Urothelium cell line (cell line): ENCODE measurements at regions not wholly inside any gene's neighbourhood (a gene's known extent, or its start where the extent isn't known, plus 50 kb on each side); places are given as distances from the start of the nearest gene placed in this dataset.

ENCODE experiments used
- DNase-seq: peaks from one replicate; pipeline ENCODE4 v3.0.0; 2011; ENCODE audit warnings: low spot score, mixed read lengths
- FAIRE-seq: peaks from 2 replicates; lab custom pipeline; 2011; peaks lifted over from hg19 to GRCh38; lab: Jason Lieb, UNC

GRCh38 chr15:62619526-62619925 lies 423.0 kb upstream of the TPM1 start:
- DNase-seq (no peak), FAIRE-seq (peak; percentile 80)

GRCh38 chr15:62622775-62623174 lies 419.8 kb upstream of the TPM1 start:
- peak; percentile 66 for FAIRE-seq
- no peak for DNase-seq

- DNase-seq (no peak), FAIRE-seq (peak; percentile 68)
Observed at GRCh38 chr15:62624547-62625378, 417.8 kb upstream of the TPM1 start.

DNA sequence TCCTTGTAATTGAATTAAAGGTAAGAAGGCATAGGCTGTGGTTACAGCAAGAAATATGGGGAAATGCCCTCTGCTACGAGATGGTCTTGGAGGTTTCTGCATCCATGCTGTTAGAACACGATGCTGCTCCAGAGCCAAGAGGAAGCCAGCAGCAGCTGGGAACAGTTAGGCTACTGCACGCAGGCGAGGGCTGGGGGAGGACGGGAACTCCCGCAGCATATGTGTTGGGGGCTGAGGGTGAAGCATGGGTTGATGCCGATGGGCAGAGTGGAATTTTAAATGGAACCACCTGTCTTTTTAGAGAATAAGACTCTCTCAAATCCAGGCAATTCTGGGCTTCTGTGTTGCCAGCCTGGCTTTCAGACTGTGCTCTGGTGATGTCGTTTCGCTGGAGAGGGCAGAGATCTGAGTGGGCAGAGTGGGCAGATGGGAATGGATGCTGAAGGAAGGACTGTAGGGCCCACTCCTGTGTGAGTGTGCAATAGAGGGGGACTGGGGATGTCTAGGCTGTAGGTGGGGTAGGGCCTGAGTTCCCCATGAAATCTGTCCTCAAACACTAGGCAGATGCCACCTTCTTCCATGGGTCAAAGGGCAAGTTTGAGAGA lies 417.0 kb upstream of the TPM1 start:
- DNase-seq (no peak), FAIRE-seq (peak; percentile 63)

GRCh38 chr15:62626903-62627302 lies 415.6 kb upstream of the TPM1 start:
- FAIRE-seq, result no peak
- no peak for DNase-seq

GRCh38 chr15:62631076-62631724 lies 411.3 kb upstream of the TPM1 start:
- no peak for FAIRE-seq

DNA sequence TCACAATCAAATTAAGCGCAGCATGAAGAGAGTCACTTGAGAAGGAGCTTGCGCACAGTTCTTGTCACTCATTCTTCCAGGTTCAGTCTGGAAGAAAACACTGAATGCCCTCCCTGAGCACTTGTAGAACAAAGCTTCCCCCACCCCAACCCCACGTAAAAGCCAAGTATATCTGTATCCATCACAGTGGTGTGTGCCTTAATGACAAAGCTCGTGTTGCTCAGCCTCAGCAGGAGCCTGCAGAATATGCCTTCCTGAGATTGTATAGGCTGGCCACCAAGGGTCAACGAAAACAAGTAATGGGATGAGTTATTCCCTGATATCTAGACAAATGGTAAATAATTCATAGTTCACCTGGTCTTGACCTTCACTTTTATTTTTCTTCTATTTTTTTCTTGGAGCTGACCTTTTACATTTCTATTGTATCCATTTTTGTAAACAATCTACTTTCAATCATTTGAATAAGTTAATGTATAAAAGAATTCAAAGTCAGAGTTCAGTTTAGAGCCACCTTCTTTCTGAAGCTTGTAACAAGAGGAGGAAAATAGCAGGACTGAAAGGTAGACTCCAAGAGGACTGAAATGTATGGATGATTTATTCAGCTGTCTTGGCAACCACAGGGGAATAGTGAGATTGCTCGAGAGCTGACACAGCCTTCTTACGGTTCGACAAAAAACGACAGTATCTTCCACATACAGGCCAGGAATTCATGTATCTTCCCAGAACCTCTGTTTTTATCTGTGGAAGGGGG lies 405.5 kb upstream of the TPM1 start:
- DNase-seq (no peak), FAIRE-seq (no peak)

More at GRCh38 chr15:62631076-62631724, 411.3 kb upstream of the TPM1 start:
- no peak for DNase-seq

GRCh38 chr15:62637574-62637897 lies 405.0 kb upstream of the TPM1 start:
- DNase-seq (no peak), FAIRE-seq (no peak)

GRCh38 chr15:62637950-62638619 lies 404.5 kb upstream of the TPM1 start:
- DNase-seq (no peak), FAIRE-seq (no peak)

DNA sequence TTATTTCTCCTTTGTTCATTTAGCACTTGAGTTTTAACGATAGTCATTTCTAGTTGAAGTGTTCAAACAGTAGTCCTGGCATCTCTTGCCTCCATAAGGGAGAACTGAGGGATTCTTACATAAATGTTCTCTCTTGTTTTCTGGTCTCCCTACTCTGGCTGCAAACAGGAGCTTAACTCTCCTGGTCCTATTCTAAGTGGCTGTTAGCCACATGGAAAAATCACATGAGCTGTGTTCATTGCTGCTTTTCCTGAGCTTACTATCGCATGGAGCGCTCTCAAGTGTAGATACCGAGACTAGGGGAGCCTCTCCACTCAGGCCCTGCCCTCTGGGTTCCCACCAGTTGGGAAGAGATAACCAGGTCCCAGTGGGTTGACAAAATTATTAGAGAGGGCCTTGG lies 403.1 kb upstream of the TPM1 start:
- FAIRE-seq (no peak), DNase-seq (no peak)

DNA sequence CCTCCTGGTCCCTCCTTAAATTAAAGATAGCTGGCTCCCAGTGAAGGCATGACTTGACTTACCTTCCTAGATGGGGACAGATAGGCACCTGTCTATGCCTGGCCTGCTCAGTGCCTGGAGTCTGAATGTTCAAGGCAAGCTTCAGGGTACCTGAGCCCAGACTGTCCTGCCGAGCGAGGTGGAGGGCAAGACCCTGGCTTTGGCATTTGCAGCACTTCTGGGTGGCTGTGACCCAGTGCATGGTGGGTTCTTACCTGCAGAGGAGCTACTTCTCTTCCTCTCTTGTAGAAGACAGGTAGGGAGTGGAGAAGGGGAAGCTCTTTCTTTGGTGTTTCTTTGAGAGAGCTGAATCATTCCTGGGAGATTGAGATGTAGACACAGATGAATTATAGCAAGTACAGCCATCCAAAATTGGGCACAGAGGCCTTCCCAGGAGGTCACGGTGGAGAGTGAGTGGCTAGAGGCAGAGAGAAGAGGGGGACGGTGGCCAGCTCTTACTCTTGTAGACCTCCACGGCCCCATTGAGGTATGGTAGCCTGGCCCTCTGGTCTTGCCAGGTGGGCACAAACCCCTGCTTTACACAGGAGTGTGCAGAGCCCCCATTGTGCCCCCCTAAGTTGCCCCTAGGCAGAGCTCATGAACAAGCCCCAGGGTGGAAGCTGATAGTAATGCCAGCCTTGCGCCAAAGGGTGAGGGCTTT lies 402.5 kb upstream of the TPM1 start:
- DNase-seq (no peak), FAIRE-seq (no peak)

- DNase-seq (no peak), FAIRE-seq (no peak)
Observed at GRCh38 chr15:62641825-62642224, 400.7 kb upstream of the TPM1 start.

DNA sequence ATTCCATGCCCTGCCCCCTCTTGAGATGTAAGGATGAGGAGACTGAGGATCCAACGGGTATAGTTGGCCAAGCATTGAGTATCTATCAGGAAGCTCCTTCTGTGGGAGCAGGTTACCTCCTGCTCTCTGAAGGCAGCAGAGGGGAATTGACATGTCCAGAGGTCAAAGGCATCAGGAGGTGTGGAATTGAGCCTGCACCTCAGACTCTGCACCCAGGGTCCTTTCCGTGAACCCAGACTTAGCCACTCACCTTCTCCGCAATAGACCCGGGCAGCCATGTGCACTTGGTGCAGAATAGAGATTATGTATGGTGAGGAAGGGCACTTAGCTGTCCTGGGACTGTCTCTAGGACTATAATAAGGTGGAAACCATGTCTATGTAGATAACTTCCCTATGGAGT lies 399.0 kb upstream of the TPM1 start:
- DNase-seq, result no peak
- peak; percentile 17 for FAIRE-seq

DNA sequence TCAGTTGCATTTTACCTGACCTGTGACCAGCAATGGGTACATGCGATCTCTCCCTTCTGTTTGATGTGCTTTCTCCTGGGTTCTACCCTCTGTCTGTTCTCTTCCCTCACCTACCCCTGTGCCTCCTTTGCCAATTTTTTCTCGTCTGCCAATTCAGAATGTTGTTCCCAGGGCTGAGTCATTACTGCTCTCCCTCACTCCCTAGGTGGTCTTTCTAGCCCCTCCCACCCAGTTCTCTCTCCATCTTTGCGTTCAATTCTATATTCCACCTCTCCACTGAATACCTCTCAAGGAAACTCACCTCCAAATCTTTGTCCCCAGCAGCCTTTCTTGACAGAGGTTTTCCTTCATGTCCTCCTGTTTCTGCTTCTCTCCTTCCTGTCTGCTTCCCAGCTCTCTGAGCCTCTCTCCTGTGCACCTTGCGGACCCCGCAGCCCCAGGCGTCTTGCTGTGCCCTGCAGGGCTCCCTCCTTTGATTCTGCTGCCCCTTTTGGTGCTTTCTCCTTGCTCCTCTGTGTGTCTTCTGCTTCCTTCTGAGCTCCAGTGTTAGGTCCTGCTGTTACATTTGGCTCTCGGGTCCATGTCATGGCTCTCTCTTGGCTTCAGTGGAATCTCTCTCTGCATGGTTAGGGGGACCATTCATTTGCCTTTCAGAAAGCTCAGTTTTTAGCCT lies 398.2 kb upstream of the TPM1 start:
- DNase-seq, result no peak
- FAIRE-seq, result no peak

- peak; percentile 30 for FAIRE-seq
- DNase-seq, result no peak
Observed at GRCh38 chr15:62644889-62645742, 397.4 kb upstream of the TPM1 start.

- peak; percentile 99 for FAIRE-seq
Observed at GRCh38 chr15:62647202-62647842, 395.2 kb upstream of the TPM1 start.

DNA sequence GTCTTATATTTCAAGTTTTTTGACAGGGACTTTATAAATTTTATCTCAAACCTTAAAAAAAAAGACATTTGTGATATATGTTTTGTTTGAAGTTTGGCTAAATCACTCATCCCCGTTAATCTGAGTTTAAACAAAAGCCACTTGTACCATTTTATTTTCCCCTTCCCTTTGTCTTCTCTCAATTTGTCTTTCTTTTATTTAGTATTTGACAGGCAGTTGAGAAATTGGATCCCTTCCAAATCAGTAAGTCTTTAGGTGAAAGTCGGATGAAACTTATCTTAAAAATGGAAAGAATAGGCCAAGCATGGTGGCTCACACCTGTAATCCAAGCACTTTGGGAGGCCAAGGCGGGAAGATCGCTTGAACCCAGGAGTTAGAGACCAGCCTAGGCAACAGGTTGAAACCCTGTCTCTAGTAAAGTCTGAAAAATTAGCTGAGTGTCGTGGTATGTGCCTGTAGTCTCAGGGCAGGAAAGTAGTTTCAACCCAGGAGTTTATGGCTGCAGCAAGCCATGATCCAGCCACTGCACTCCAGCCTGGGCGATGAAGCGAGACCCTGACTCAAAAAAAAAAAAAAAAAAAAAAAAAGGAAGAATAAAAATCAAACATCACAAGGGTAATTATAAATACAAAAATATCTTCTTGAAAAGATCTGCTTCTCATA lies 394.6 kb upstream of the TPM1 start:
- DNase-seq (no peak), FAIRE-seq (no peak)

More at GRCh38 chr15:62647202-62647842, 395.2 kb upstream of the TPM1 start:
- DNase-seq, result peak; percentile 93

DNA sequence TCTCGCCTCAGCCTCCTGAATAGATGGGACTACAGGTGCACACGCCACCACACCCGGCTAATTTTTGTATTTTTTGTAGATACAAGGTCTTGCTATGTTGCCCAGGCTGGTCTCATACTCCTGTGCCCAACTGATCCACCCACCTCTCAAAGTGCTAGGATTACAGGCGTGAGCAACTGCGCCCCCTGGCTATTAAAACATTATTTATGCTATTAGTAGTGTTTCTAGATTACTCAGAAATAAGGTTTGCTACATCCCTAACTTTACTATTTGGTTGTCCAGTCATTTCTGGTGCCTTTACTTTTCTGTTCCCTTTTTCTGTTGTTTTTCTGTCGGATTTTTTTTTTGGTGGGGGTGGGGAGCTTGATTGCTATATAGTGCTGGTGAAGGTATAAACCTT lies 393.6 kb upstream of the TPM1 start:
- DNase-seq, result no peak
- FAIRE-seq, result peak; percentile 61
